22Rv1 (cell line): ENCODE measurements at regions not wholly inside any gene's neighbourhood (a gene's known extent, or its start where the extent isn't known, plus 50 kb on each side); places are given as distances from the start of the nearest gene placed in this dataset.

Experiments
- CTCF ChIP-seq: fragments of 450-650 bp; IDR thresholded peaks from 2 replicates; pipeline ENCODE4 v1.5.1; 2017; ENCODE audit warnings: mild to moderate bottlenecking
- ZFX ChIP-seq: fragments of 450-650 bp; IDR thresholded peaks from 2 replicates; pipeline ENCODE4 v1.6.1; 2017; ENCODE audit warnings: antibody characterized with exemption, borderline replicate concordance

DNA sequence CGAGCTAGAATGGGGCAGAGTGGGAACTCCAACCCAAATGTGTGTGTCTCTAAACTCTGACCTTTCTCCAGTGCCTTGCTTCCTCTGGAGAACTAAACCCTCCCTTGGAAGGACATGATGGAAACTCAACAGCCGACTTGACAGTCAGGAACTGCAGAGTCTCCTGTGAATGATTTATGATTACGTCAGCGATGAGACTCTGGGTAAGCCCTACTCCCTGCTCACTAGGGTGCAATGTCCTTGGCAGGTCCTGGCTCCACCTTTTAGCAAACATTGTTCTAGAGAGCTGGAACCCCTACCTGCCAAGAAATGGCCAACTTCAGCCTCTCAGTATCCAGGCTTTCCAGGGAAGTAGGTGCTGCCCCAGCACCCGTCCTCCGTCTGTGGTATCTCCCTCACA lies 96.1 kb upstream of the CD82 start:
- TF ChIP-seq CTCF = no peak
- TF ChIP-seq ZFX = no peak
